SK-N-SH treated with all-trans-retinoic acid at 6 μM for 48 hours (cell line): ENCODE measurements at regions not wholly inside any gene's neighbourhood (a gene's known extent, or its start where the extent isn't known, plus 50 kb on each side); places are given as distances from the start of the nearest gene placed in this dataset.

Experiments used
- ARNTL ChIP-seq: fragments of 450-650 bp; formaldehyde crosslinking; IDR thresholded peaks from 2 replicates; pipeline ENCODE4 v1.5.0; 2020; ENCODE audit warnings: low read depth, mild to moderate bottlenecking, moderate library complexity, borderline replicate concordance
- ISL1 ChIP-seq: fragments of 250-450 bp; sonication (Bioruptor Pico); IDR thresholded peaks from 2 replicates; pipeline ENCODE4 v2.1.2; 2022; ENCODE audit warnings: mild to moderate bottlenecking, moderate library complexity
- TF ChIP-seq, protein P1 (sequence below): fragments of 250-450 bp; sonication (Bioruptor Pico); IDR thresholded peaks from 2 replicates; pipeline ENCODE4 v1.5.1; 2020; ENCODE audit warnings: low read depth, mild to moderate bottlenecking, moderate library complexity
- TF ChIP-seq, protein P2 (sequence below): fragments of 250-450 bp; sonication (Bioruptor Pico); IDR thresholded peaks from 2 replicates; pipeline ENCODE4 v1.5.1; 2021; ENCODE audit warnings: mild to moderate bottlenecking, moderate library complexity

DNA sequence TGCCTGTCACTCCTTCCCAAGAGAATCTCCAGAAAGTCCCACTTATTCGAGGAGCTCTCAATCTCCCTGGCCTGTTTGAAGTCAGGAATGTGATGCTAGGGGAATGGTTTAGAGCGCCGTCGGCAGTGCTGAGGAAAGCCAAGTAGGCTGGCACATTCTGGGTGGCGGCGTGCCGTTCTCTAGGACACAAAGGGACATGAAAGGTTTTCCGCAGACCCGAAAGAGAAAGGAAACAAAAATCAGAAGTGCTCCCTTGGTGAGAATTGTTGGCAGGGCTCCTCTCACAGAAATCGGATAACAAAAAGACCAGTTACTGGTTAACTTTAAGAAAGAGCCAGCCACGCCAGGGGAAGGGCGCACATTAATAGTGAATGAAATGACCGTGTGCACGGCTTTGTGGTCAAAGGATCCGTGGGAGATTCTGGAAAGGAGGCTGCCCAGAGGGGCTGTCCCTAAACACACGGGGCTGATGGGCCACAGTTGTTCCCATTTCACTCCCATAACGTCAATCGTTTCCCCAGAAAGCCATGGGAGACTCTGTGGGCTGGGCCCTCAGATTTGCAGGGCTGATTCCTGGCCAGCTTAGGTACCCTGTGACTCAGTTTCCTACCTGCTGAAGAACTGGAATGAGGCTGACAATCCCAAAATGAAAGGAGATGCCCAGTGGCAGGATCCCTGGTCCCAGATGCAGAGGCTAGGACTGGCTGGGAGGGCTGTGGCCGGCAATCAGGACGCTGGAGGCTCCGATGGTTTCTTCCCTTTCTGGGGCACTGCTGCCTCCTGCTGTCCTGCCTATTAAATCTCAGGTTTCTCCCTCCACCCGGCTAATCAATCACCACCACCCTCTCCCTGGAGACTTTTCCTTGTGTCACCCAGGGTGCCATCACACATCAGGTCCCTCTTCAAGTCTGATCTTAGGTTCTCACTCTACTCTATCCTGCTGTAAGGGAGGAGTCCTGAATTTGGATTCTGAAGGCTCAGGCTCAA lies 82.3 kb downstream of the RCN1 start:
- TF ChIP-seq ARNTL (CRISPR knock-in tag) (no peak), ISL1 (no peak)
- TF ChIP-seq, protein P1, sequence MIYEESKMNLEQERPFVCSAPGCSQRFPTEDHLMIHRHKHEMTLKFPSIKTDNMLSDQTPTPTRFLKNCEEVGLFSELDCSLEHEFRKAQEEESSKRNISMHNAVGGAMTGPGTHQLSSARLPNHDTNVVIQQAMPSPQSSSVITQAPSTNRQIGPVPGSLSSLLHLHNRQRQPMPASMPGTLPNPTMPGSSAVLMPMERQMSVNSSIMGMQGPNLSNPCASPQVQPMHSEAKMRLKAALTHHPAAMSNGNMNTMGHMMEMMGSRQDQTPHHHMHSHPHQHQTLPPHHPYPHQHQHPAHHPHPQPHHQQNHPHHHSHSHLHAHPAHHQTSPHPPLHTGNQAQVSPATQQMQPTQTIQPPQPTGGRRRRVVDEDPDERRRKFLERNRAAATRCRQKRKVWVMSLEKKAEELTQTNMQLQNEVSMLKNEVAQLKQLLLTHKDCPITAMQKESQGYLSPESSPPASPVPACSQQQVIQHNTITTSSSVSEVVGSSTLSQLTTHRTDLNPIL (CRISPR knock-in tag), result no peak
- TF ChIP-seq, protein P2, sequence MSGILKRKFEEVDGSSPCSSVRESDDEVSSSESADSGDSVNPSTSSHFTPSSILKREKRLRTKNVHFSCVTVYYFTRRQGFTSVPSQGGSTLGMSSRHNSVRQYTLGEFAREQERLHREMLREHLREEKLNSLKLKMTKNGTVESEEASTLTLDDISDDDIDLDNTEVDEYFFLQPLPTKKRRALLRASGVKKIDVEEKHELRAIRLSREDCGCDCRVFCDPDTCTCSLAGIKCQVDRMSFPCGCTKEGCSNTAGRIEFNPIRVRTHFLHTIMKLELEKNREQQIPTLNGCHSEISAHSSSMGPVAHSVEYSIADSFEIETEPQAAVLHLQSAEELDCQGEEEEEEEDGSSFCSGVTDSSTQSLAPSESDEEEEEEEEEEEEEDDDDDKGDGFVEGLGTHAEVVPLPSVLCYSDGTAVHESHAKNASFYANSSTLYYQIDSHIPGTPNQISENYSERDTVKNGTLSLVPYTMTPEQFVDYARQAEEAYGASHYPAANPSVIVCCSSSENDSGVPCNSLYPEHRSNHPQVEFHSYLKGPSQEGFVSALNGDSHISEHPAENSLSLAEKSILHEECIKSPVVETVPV (CRISPR knock-in tag), result no peak
